NCI-H69 (cell line): ENCODE measurements at regions not wholly inside any gene's neighbourhood (a gene's known extent, or its start where the extent isn't known, plus 50 kb on each side); places are given as distances from the start of the nearest gene placed in this dataset.
"Not testable (repeated sequence)": the region's sequence is repeated elsewhere in the genome, so short reads cannot be mapped to it uniquely, and the experiment has no call there.

Experiments
- DNase-seq: peaks from one replicate; lab custom pipeline; 2025; lab: John Stamatoyannopoulos, UW

DNA sequence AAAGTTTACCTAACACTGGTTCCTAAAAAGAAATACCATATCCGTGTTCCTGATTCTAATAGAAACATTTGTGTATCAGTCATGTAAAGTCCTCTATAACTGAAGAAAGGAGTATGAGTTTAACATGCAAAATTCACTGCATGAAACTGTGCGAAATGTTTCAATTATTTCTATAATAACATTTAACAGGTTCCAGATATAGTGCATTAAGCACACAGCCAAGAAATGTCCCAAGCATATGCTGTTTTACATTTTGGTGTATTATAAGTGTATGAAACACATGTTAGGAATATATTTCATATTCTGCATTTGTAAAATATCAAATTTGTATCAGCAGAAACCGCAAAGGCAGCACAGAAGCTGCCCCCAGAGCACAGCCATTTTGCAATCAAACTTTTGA is 764.9 kb downstream of the KCNJ2 start:
- no peak for DNase-seq

DNA sequence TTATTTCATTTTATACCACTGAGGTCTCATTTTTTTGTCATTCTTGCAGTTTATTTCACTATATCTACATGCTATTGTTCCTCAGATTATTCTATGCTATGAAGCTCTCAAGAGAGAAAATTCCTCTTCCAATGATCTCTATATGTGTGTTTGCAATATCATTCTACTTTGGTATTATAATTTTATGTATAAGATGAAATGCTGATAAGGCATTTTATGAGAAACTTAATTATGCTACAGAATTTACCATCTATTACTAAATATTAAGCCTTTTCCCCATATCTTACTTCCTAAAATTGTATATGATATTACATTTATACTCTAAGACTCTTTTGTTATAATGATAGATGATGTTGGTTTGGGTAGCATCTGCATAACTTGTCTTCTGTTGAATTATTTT is 765.5 kb downstream of the KCNJ2 start:
- no peak for DNase-seq

DNA sequence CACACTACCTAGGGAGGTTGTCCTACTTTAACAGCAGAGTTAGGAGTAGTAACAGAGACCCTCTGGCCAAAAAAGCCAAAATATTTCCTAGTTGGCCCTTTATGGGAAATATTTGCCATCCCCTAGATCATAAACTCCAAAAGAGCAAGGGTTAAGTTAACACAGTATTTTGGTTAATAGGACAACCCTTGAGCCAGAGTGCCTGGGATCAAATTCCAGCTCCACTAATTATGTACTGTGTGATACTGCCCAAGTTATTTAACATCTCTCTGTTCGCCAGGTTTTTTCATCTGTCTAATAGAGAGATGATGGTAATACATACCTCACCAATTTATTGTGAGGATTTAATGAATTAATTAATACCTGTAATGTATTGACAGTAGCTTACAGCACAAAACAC is 767.4 kb downstream of the KCNJ2 start:
- no peak for DNase-seq

DNA sequence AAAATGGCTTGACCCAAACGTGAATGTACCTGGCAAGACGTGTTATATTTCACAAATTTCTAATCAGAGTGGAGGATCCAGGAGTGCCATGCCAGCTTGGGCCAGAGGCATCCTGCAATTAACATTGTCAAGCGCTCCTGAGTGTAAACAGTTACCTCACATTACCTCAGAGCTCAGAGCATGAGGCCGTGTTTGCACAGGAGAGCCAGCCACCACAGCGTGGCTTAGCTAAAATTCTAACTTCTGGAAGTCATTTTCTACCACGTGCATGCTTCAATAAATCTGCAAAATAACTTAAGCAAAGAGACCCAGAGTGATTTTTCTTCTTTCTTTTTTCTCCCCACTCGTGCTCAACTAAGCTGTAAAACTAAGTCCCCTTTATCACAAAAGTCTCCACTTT is 769.0 kb downstream of the KCNJ2 start:
- DNase-seq, result peak; percentile 96

DNA sequence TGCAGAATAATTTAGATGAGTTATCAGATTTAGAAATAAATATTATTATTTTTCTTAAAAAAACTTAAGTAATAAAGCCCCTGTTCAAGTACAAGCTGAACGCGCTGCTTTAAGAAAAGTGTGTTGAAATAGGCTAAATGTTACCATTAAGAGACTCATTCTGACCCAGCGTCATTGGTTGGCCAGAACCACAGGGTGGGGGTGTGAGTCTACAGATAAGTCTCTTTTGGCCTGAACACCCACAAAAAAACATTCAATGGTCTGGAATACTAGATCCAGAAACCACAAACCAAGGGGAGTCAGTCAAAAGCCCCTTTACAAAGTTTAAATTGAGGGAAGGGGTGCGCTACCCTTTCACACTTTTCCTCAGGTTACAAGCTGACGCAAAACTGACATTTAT is 776.1 kb downstream of the KCNJ2 start:
- DNase-seq, result peak; percentile 21

DNA sequence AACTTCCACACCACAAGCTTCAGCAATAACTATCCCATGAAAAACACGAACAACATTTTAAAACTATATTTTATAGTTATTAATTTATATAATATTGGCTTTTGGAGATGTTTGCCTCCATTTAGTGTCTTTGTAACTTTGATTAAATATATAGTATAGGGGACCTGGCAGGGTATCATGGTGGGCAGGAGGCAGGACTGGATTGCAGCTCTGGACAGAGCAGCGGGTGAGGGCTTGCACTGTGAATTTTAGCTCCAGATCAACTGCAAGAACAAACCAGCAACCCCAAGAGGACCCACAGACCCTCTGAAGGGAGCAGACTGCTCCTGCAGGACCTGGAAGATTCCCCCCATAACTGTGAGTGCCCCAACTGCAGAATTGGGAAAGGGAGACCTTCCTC is 777.9 kb downstream of the KCNJ2 start:
- DNase-seq, result no peak

DNA sequence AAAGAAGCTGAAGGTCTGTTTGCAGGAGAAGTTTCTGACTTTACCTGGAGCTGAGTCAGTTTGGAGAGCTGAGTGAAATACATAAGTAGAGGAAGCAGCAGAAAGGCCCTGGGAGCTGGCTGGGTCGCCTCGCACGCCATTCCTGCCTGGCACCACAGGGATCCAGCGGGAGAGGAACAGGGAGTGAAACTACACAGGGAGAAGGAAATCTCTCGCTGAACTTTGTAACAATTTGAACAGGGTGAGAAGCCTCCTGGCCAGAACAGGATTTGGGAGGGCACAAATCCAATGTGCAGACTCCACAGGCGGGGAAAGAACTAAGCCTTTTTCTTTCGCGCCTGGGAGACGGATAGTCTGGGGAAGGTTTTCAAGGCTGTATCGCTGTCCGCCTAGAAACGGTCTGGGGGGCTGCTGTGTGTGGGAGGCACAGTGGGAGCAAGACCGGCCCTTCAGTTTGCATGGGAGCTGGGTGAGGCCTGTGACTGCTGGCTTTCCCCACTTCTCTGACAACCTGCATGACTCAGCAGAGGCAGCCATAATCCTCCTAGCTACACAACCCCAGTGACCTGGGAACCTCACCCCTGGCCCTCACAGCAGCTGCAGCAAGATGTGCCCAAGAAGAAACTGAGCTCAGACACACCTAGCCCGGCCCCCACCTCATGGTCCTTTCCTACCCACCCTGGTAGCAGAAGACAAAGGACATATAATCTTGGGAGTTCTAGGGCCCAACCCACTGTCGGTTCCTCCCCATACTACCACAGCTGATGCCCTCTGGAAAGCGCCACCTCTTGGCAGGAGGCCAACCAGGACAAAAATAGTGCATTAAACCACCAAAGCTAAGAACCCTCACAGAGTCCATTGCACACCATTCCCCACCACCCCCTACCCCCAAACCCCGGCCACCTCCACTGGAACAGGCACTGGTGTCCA is 778.6 kb downstream of the KCNJ2 start:
- DNase-seq, result no peak

DNA sequence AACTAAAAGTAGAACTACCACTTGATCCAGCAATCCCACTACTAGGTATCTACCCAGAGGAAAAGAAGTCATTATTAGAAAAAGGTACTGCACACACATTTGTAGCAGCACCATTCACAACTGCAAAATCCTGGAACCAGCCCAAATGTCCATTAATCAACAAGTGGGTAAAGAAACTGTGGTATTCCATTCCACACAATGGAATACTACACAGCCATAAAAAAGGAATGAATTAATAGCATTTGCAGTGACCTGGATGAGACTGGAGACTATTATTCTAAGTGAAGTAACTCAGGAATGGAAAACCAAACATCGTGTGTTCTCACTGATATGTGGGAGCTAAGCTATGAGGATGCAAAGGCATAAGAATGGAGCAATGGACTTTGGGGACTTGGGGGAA is 783.8 kb downstream of the KCNJ2 start:
- DNase-seq, result not testable (repeated sequence)

DNA sequence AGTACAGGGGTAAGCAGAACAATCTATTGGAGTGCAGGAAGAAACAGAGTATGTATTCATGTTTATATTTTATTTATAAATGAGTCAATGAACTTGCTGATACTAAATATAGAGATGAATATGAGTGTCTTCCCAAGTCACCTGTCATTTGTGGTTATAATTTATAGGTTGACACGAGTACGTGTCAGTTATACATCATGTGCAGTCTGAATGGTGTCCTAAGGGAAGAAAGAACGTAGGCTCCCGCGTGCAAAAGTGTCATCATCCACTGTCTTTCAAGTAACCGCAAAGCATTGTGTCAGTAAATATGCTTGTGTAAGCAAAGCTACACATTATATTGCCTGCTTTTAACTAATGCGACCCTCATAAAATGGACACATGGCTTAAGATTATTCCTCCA is 786.1 kb downstream of the KCNJ2 start:
- no peak for DNase-seq

DNA sequence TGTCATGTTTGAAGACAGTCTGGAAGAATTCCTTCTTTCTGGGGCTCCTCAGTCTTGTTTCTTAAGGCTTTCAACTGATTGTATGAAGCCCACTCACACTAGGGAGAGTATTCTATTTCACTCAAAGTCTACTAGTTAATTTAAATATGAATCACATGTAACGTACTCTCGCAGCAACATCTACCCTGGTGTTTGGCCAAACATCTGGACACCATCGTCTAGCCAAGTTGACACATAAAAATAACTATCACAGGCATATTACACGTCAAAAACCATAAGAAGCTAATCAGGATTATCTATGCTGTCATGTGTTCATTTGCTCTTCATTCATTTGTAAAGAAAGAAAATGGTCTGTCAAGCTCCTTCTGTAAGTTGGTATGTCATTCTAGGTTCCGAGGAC is 787.4 kb downstream of the KCNJ2 start:
- DNase-seq, result no peak

DNA sequence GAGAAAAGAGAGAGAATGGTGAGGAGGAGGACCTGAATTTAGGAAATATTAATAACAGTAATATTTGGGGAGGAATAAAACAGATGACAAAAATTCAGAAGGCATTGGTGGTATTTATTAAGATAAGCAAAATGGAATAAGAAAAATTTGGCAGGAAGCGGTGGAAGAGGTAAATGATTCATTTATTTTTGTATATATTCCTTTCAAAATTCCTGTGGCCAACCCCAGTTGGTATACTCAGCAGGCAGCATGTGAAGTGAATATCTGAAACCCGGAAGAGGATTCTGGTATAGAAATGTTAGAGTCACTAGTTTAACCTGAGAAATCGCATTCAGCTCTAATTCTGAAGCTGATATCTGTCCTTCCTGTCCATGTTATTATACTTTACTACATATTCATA is 792.0 kb downstream of the KCNJ2 start:
- DNase-seq, result no peak

DNA sequence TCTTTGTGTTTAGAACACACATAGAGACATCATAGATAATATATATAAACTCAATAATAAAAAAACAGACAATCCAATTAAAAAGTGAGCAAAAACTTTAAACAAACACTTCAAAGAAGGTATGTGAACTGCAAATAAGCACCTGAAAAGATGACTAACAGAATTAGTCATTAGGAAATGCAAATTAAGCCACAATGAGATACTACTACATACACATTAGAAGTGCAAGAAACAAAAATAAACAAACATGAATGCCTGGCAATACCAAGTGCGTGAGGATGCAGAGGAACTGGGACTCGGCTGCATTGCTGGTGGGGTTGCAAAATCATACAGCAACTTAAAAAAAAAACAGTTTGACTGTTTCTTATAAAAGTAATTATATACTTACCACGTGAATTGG is 799.0 kb downstream of the KCNJ2 start:
- no peak for DNase-seq

DNA sequence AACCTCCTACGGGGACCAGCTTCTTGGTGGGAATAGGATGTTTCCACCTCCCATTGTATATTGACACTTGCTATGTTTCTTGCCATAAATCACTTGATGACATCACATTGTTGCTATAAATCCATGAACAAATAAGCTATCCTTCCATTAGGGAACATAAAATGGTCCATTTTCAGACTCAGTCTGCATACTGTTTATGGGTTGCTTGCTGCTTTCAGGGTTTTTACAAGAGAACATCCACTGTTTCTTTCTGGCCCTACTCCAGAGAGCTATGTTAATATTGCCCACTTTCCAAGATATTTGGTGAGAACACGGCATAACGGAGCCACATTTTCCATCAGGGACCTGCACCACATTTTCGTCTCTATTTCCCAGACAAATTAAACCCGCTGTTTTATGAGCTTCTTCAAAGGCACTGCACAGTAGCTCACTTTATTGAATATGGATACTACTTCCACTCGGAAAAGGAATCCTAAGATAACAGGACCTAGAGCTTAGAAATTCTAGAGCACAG is 800.2 kb downstream of the KCNJ2 start:
- peak; percentile 50 for DNase-seq

DNA sequence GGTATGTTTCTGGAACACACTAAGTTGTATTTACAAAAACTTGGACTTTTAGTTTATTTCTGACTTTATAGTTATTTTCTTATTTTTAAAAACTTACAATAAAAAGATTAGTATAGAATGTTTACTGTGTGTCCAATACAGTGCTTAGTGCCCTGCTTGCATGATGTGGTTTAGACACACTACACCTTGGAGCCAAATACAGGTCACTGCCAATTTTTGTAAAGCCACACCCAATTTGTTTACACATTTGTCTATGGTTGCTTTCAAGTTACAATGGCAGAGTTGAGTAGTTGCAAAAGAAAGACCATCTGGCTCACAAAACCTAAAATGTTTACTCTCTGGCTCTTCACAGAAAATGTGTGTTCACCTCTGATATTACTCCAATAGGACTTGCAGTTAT is 807.1 kb downstream of the KCNJ2 start:
- DNase-seq, result peak; percentile 58

DNA sequence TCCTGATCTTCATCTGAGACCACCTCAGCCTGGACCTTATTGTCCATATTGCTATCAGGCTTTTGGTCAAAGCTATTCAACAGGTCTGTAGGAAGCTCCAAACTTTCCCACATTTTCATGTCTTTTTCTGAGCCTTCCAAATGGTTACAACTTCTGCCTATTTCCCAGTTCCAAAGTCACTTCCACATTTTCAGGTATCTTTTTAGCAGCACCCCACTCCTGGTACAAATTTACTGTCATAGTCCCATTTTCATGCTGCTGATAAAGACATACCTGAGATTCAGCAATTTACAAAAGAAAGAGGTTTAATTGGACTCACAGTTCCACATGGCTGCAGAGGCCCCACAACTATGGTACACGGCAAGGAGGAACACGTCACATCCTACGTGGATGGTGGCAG is 815.5 kb downstream of the KCNJ2 start:
- no peak for DNase-seq

DNA sequence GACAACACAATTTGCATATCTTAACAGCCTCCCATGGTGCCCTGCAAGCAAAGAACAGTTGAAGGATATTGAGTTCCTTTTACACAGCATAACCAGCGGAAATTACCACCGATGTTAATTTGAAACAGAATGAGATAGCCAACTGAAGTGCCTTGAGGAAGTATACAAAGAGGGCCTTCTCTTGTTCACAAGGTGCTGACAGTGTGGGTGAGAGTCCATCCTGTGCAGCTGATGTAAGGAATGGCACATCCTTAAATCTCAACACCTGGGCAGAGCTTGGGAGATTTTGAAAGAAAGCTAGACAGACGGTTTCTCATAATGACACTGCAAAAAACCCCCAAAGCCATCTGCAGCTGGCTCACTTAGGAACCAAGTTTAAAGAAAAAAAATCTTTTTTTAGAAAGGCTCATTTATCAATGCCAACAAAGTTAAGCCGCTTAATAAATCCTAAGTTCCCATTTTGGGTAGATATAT is 818.6 kb downstream of the KCNJ2 start:
- no peak for DNase-seq

DNA sequence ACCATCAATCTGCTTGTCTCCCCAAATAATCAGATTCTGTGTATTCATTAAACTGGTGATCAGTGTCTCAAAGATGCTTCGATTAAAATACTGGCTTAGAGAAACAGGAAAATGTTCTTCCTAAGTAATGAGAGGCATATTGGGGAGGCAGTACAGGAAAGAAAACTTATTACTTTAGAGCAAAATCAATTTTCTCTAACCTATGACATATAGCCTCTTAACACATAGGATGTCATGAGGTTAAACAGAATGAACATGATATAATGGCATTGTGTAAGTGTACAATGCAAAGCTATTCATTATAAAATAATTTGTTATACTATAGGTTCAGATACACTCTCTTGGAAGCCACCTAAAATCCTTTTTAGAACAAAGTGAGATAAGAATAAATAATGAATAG is 819.3 kb downstream of the KCNJ2 start:
- DNase-seq, result no peak

DNA sequence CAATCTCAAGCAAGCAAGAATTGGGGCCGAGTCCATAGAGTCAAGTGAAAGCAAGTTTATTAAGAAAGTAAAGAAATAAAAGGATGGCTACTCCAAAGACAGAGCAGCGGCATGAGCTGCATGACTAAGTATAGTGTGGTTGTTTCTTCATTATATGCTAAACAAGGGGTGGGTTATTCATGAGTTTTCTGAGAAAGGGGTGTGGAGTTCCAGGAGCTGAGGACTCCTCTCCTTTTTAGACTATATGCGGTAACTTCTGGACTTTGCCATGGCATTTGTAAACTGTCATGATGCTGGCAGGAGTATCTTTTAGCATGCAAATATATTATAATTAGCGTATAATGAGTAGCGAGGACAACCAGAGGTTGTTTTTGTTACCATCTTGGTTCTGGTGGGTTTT is 819.9 kb downstream of the KCNJ2 start:
- DNase-seq, result no peak

DNA sequence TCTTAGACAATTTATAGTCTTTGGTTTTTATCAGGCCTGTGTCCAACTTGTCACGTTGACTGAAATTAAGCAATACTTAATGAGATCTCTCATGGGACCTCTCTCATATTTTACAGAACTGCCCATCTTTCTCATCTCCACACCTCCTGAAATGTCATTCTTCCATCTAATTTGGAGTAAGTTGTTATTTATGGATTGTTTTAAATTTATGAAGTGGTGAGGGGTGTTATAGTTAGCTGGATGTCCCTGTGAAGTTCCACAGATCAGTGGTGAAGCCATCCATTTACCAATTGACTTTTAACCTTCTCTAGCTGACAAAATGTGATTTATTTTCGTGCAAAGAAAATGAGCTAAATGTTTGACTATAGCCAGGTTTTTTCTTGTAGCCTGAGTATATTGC is 824.9 kb downstream of the KCNJ2 start:
- DNase-seq, result no peak

DNA sequence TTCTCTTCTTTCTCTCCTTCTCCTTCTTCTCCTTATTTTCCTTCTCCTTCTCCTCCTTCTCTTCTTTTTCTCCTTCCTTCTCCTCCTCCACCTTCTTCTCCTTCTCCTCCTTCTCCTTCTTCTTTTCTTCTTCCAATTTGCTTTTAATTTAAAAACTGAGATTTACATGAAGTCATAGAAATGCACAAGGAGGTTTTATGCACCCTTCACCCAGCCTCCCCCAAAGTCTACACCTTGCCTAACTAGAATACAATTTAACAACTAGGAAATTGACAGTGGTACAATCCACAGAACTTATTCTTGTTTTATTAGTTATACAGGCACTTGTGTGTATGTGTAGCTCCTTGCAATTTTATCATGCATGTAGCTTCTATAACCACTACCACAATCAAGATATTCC is 826.7 kb downstream of the KCNJ2 start:
- DNase-seq, result no peak

DNA sequence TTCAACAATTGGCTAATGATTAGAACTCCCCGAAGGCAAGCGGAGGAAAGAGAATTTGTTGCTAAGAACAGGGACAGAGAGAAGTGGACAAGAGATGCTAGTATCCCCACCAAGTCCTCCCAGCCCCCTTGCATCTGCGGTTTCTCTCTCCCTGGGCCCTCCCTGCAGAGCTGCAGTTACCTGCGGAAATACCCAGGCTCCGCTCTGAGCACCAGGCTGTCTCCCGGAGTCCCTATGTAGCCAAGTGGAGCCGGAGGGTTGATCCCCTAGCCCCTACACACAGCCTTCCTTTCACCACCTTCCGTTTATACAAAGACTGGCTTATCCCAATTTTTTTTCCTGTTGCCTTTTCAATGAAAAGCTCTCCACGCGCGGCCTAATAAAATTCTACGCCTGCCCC is 834.4 kb downstream of the KCNJ2 start:
- DNase-seq, result no peak

DNA sequence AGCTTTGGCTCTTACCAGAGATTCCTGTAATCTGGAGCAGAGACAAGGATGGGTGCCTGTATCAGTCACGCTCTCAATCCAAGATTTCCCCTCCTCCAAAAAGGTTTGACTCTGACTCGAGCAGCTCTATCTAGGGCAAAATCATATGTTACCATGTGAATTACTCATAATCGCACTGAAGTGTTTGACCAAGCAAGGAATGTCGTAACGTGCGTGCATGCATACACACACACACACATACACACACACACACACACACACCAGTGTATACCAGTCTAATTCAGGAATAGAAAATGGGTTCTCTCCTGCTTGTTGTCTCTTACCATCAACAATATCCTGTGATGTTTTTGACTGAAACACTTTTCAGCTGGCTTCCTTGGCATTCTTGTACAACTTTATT is 835.1 kb downstream of the KCNJ2 start:
- DNase-seq, result no peak

DNA sequence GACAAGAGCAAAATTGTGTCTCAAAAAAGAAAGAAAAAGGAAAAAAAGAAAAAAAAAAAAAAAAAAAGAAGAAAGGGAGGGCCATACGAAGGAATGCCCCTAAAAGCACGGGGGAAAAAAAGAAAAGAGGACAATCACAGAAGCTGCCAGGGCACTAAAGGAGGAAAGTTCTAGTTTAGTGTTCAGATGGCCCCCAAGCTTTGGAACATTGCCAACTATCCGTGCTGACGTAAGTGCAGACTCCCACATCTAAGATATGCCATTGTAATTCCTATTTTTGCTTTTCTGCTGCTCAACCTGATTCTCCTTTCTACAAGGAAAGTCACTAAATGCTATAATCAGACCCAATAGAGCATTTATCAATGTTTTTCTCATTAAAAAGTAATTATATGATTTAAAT is 842.1 kb downstream of the KCNJ2 start:
- DNase-seq, result peak; percentile 40

DNA sequence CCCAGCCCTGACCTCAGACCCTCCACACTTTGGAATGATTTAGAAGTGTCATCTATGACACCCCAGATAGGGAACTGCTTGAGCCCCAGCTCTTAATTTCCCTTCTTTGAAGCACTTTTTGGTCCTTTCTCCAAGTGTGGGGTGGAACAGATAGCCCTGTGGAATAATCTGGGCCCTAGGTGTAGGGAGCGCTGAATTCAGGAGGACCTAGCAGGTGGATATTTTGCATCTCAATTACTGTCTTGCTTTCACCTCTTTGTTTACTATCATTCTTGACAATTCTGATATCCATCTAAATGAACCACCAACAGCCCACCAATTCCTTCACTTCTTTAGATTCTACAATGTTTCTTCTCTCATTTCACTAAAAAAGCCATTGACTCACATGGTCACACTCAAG is 850.4 kb downstream of the KCNJ2 start:
- no peak for DNase-seq
